Gastroesophageal sphincter (tissue), 4 donors: ENCODE measurements at regions not wholly inside any gene's neighbourhood (a gene's known extent, or its start where the extent isn't known, plus 50 kb on each side); places are given as distances from the start of the nearest gene placed in this dataset.
A peak's percentile ranks its signal among the peaks of the same experiment; 100 is the strongest.
"Not testable (repeated sequence)": the region's sequence is repeated elsewhere in the genome, so short reads cannot be mapped to it uniquely, and the experiment has no call there.

Source experiments
- ATAC-seq: fragments of 150-250 bp; one replicate; pipeline ENCODE4 v1.9.1; 2016; ENCODE audit warnings: mild to moderate bottlenecking, moderate library complexity
- H3K27ac ChIP-seq, 4 donors: fragments of 200-600 bp; sonication (generic) in 3 of 4; 1 replicate in 3 of 4; 2 replicates in 1 of 4; pipeline ENCODE4 v1.5.1; 2016 to 2019
- H3K27me3 ChIP-seq: fragments of 200-600 bp; sonication (generic); one replicate; pipeline ENCODE4 v1.5.1; 2019
- H3K36me3 ChIP-seq, 2 donors: fragments of 200-600 bp; sonication (generic); one replicate each; pipeline ENCODE4 v1.5.1; 2019; ENCODE audit warnings: control low read depth in 1 of 2
- H3K4me1 ChIP-seq, 3 donors: fragments of 200-600 bp; sonication (generic); 1 replicate in 2 of 3; 2 replicates in 1 of 3; pipeline ENCODE4 v1.5.1; 2016 to 2019; ENCODE audit warnings: control low read depth in 2 of 3
- H3K4me3 ChIP-seq, 2 donors: fragments of 200-600 bp; sonication (generic); one replicate each; pipeline ENCODE4 v1.5.1; 2019; ENCODE audit warnings: mild to moderate bottlenecking in 1 of 2, moderate library complexity in 1 of 2
- H3K9me3 ChIP-seq, 3 donors: fragments of 200-600 bp; sonication (generic); one replicate each; pipeline ENCODE4 v1.5.1; 2017 to 2019; ENCODE audit warnings: control low read depth in 2 of 3
- EP300 ChIP-seq: sonication (generic); formaldehyde crosslinking; IDR thresholded peaks from one replicate; pipeline ENCODE4 v1.6.1; 2017; ENCODE audit warnings: antibody characterized with exemption, mild to moderate bottlenecking
- POLR2A ChIP-seq, 2 donors: fragments of 450-650 bp; IDR thresholded peaks; one replicate each; pipeline ENCODE4 v1.6.1; 2017; ENCODE audit warnings: antibody characterized with exemption in 2 of 2, mild to moderate bottlenecking in 2 of 2, moderate library complexity in 1 of 2
- POLR2AphosphoS5 ChIP-seq: sonication (generic); formaldehyde crosslinking; IDR thresholded peaks from one replicate; pipeline ENCODE4 v1.6.1; 2017; ENCODE audit warnings: antibody characterized with exemption
- WGBS, 2 donors: methylation state at CpG; one replicate each; pipeline ENCODE4 v1.1.5; 2018; ENCODE audit warnings: low coverage in 1 of 2; 5-methylcytosine and 5-hydroxymethylcytosine counted together
- TF ChIP-seq, protein P1 (sequence below), 4 experiments: fragments of 200-600 bp in 2 of 4; fragments of 450-650 bp in 2 of 4; sonication (generic) in 1 of 4; IDR thresholded peaks; one replicate each; pipeline ENCODE4 v1.5.1; 2017 to 2019; ENCODE audit warnings: antibody characterized with exemption in 4 of 4, mild to moderate bottlenecking in 2 of 4, moderate library complexity in 2 of 4

GRCh38 chr19:27802293-27802692, 1410.7 kb downstream of the UQCRFS1 start:
- H3K4me1 ChIP-seq, ATAC-seq, H3K27me3 ChIP-seq, H3K4me3 ChIP-seq, H3K27ac ChIP-seq, H3K9me3 ChIP-seq: not testable (repeated sequence)
- TF ChIP-seq, protein P1, sequence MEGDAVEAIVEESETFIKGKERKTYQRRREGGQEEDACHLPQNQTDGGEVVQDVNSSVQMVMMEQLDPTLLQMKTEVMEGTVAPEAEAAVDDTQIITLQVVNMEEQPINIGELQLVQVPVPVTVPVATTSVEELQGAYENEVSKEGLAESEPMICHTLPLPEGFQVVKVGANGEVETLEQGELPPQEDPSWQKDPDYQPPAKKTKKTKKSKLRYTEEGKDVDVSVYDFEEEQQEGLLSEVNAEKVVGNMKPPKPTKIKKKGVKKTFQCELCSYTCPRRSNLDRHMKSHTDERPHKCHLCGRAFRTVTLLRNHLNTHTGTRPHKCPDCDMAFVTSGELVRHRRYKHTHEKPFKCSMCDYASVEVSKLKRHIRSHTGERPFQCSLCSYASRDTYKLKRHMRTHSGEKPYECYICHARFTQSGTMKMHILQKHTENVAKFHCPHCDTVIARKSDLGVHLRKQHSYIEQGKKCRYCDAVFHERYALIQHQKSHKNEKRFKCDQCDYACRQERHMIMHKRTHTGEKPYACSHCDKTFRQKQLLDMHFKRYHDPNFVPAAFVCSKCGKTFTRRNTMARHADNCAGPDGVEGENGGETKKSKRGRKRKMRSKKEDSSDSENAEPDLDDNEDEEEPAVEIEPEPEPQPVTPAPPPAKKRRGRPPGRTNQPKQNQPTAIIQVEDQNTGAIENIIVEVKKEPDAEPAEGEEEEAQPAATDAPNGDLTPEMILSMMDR (IDR thresholded peaks at IDR 0.05), result peak in 2 of 4 experiments; percentile 9 to 37
- H3K36me3 ChIP-seq, result peaks cover 0 to 48% of the 10 kb centered on the region in 2 donors
- whole genome bisulfite sequencing, 2 donors, result 53 to 63% methylated on average over 7 to 12 of the region's 15 CpGs

- peaks cover 0 to 34% (median 10%) of the 10 kb centered on the region in 3 donors for H3K4me1 ChIP-seq
- peaks cover 0 to 24% of the 10 kb centered on the region in 2 donors for H3K36me3 ChIP-seq
- no peaks in the 10 kb centered on the region for H3K27me3 ChIP-seq
- no peaks in the 10 kb centered on the region for H3K9me3 ChIP-seq
- 55 to 89% methylated on average over 1 of the region's 1 CpG for WGBS, 2 donors
- TF ChIP-seq, protein P1 (IDR thresholded peaks at IDR 0.05), result no peak
- no peak for TF ChIP-seq EP300
- TF ChIP-seq POLR2AphosphoS5, result no peak
- TF ChIP-seq POLR2A (IDR thresholded peaks at IDR 0.05), result no peak
- no peak for ATAC-seq
- H3K27ac ChIP-seq, result no peak overlapping the region
- H3K4me3 ChIP-seq, result no peak overlapping the region
Measured at GRCh38 chr19:27796540-27796939, 1416.4 kb downstream of the UQCRFS1 start.

GRCh38 chr19:27796073-27796472, 1416.9 kb downstream of the UQCRFS1 start:
- WGBS, 2 donors, result 50% methylated on average over 2 of the region's 2 CpGs
- H3K36me3 ChIP-seq, result peaks cover 0 to 24% of the 10 kb centered on the region in 2 donors
- H3K27me3 ChIP-seq, result no peaks in the 10 kb centered on the region
- TF ChIP-seq, protein P1 (IDR thresholded peaks at IDR 0.05), result no peak
- TF ChIP-seq EP300, result no peak
- TF ChIP-seq POLR2A (IDR thresholded peaks at IDR 0.05), result no peak
- TF ChIP-seq POLR2AphosphoS5, result no peak
- no peak for ATAC-seq
- H3K27ac ChIP-seq, result no peak overlapping the region
- no peak overlapping the region for H3K4me3 ChIP-seq
- H3K9me3 ChIP-seq, result no peaks in the 10 kb centered on the region
- peaks cover 0 to 39% (median 10%) of the 10 kb centered on the region in 3 donors for H3K4me1 ChIP-seq

DNA sequence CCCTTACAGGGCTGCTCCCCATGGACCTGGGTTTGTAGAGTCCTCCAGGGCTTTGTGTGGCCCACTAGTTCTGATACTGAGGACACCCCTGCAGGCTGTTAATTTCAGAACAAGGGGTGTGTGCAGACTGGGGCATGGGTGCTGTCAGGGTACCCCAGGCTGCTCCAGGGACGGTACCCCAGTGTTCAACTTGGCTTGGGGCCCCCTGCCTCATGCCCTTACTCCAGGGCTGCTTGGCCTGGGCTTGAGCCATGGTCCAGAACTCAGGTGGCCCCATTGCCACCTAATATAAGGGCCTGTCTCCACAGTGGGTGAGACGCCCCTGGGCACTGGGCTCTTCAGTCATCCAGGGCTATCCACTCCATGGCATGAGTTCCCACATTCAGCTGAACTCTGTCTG, 1417.6 kb downstream of the UQCRFS1 start:
- H3K4me1 ChIP-seq, result peaks cover 0 to 46% (median 10%) of the 10 kb centered on the region in 3 donors
- TF ChIP-seq POLR2AphosphoS5 (no peak), EP300 (no peak), POLR2A (IDR thresholded peaks at IDR 0.05) (no peak)
- TF ChIP-seq, protein P1 (IDR thresholded peaks at IDR 0.05), result no peak
- peaks cover 0 to 24% of the 10 kb centered on the region in 2 donors for H3K36me3 ChIP-seq
- ATAC-seq, result no peak
- H3K27me3 ChIP-seq, result no peaks in the 10 kb centered on the region
- peak overlapping the region in 1 of 4 donors; percentile 93 for H3K27ac ChIP-seq
- no CpG with 5 or more reads among the region's 2 CpGs for WGBS, 2 donors
- no peaks in the 10 kb centered on the region for H3K9me3 ChIP-seq
- no peak overlapping the region for H3K4me3 ChIP-seq

DNA sequence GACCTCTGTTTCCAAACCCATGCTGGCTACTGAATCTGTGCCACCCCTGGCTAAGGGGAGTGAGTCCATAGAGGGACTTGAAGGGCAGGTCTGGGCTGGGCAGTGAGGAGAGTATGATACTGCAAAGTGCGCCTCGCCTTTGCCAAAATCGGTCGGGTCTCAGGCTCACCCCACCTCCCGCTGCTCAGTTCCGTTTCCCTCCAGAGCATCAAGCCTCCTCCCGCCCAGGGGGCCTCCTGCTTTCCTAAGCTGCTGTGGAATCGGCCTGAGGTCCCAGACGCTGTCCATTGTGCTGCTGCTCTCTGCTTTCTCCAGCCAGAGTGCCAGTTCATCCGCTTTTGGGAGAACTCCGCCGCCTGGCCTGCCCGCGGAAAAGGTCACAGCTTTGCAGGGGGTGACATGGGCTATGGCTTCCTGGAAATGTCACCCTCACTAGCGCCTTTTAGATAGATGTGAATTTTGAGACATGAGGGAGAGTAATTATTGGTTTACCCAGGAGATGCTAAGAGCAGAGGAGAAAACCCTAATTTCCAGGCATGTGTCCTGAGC, 1418.4 kb downstream of the UQCRFS1 start:
- Histone ChIP-seq H3K4me1 (peaks cover 0 to 46% (median 10%) of the 10 kb centered on the region in 3 donors), H3K4me3 (peak overlapping the region; percentile 73 to 76), H3K9me3 (no peaks in the 10 kb centered on the region), H3K27ac (peak overlapping the region; percentile 79 to 96 (median 92)), H3K36me3 (peaks cover 0 to 23% of the 10 kb centered on the region in 2 donors), H3K27me3 (no peaks in the 10 kb centered on the region)
- TF ChIP-seq EP300, result no peak
- TF ChIP-seq, protein P1 (IDR thresholded peaks at IDR 0.05), result no peak
- no peak for ATAC-seq
- no CpG with 5 or more reads among the region's 15 CpGs for WGBS, 2 donors
